H1 (cell line): ENCODE measurements at regions not wholly inside any gene's neighbourhood (a gene's known extent, or its start where the extent isn't known, plus 50 kb on each side); places are given as distances from the start of the nearest gene placed in this dataset.

Source experiments
- CHD2 ChIP-seq: IDR thresholded peaks from 2 replicates; pipeline ENCODE4 v1.6.1; 2012; ENCODE audit warnings: low read length, improper control_type of control experiment
- RFX5 ChIP-seq: IDR thresholded peaks from 2 replicates; pipeline ENCODE4 v1.6.1; 2011; ENCODE audit warnings: low read depth, low read length, improper control_type of control experiment, borderline replicate concordance
- SAP30 ChIP-seq: fragments of 300-600 bp; sonication (generic); IDR thresholded peaks from 2 replicates; pipeline ENCODE4 v1.7.1; 2012; ENCODE audit warnings: low read length, moderate library complexity, mild to moderate bottlenecking, inconsistent platforms; ENCODE audit not compliant: insufficient read depth, insufficient replicate concordance
- TCF12 ChIP-seq: IDR thresholded peaks from 2 replicates; pipeline ENCODE4 v1.6.1; 2011; ENCODE audit warnings: low read depth, mild to moderate bottlenecking, low read length
- ZNF274 ChIP-seq: IDR thresholded peaks from 2 replicates; pipeline ENCODE4 v1.7.0; 2012; ENCODE audit warnings: low read length, borderline replicate concordance; ENCODE audit errors: extremely low read depth
- TF ChIP-seq, protein P1 (sequence below): IDR thresholded peaks from 2 replicates; pipeline ENCODE4 v1.6.1; 2012; ENCODE audit warnings: low read length, inconsistent platforms

DNA sequence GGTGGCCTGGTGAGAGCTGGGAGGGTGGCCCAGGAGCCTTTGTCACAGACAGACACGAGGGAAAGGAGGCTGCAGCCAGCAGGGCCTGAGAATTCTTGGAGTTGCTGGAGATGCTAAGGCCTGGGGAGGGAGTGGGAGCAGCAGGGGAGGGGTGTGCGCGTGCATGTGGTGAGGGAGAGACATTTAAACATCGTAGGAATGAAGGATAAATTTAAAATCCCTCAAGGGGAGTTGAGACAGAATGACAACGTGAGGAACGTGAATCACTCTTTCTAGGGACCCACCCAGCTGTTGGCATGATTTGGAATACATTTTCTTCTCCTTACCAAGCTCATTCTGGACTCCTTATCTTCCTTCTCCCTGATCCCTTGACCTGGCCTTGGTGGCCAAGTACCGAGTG lies 73.3 kb upstream of the CACNA1E start (continued):
- TF ChIP-seq TCF12 (no peak), ZNF274 (no peak), CHD2 (no peak), SAP30 (no peak), RFX5 (no peak)
- TF ChIP-seq, protein P1, sequence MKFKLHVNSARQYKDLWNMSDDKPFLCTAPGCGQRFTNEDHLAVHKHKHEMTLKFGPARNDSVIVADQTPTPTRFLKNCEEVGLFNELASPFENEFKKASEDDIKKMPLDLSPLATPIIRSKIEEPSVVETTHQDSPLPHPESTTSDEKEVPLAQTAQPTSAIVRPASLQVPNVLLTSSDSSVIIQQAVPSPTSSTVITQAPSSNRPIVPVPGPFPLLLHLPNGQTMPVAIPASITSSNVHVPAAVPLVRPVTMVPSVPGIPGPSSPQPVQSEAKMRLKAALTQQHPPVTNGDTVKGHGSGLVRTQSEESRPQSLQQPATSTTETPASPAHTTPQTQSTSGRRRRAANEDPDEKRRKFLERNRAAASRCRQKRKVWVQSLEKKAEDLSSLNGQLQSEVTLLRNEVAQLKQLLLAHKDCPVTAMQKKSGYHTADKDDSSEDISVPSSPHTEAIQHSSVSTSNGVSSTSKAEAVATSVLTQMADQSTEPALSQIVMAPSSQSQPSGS = no peak
